GM06990 (cell line): ENCODE measurements at regions not wholly inside any gene's neighbourhood (a gene's known extent, or its start where the extent isn't known, plus 50 kb on each side); places are given as distances from the start of the nearest gene placed in this dataset.
"Not testable (repeated sequence)": the region's sequence is repeated elsewhere in the genome, so short reads cannot be mapped to it uniquely, and the experiment has no call there.

Source experiments
- DNase-seq: peaks from one replicate; pipeline ENCODE4 v3.0.0-alpha.2; 2011; ENCODE audit not compliant: insufficient read length; ENCODE audit errors: extremely low read depth
- H3K27me3 ChIP-seq: replicated peaks from 2 replicates; pipeline ENCODE4 v1.6.0; 2011; ENCODE audit warnings: low read length; ENCODE audit not compliant: control insufficient read depth, insufficient read depth
- H3K36me3 ChIP-seq: 2 replicates; pipeline ENCODE4 v1.5.1; 2011; ENCODE audit warnings: low read length; ENCODE audit not compliant: control insufficient read depth, insufficient read depth
- H3K4me3 ChIP-seq: replicated peaks from 2 replicates; pipeline ENCODE4 v1.5.1; 2011; ENCODE audit warnings: low read depth, mild to moderate bottlenecking, control low read depth, low read length
- CTCF ChIP-seq: IDR thresholded peaks from 2 replicates; pipeline ENCODE4 v1.5.1; 2011; ENCODE audit warnings: low read length, control low read depth, mild to moderate bottlenecking, inconsistent platforms; ENCODE audit not compliant: insufficient read depth, poor library complexity, severe bottlenecking

- not testable (repeated sequence) for H3K27me3 ChIP-seq, H3K36me3 ChIP-seq, DNase-seq, H3K4me3 ChIP-seq
These were observed 79.4 kb downstream of the CCDC74A start for GRCh38 chr2:131607056-131607455.

GRCh38 chr2:131614539-131614938 is 86.9 kb downstream of the CCDC74A start:
- DNase-seq, H3K36me3 ChIP-seq, H3K4me3 ChIP-seq, H3K27me3 ChIP-seq: not testable (repeated sequence)

GRCh38 chr2:131618320-131618719 is 90.6 kb downstream of the CCDC74A start:
- H3K36me3 ChIP-seq, DNase-seq, H3K27me3 ChIP-seq, H3K4me3 ChIP-seq: not testable (repeated sequence)

GRCh38 chr2:131622874-131623273 is 95.2 kb downstream of the CCDC74A start:
- not testable (repeated sequence) for DNase-seq, H3K36me3 ChIP-seq, H3K4me3 ChIP-seq, H3K27me3 ChIP-seq

- H3K36me3 ChIP-seq, DNase-seq, H3K27me3 ChIP-seq, H3K4me3 ChIP-seq: not testable (repeated sequence)
These were observed 98.3 kb downstream of the CCDC74A start for GRCh38 chr2:131626011-131626410.

GRCh38 chr2:131626565-131626964 is 98.9 kb downstream of the CCDC74A start:
- not testable (repeated sequence) for H3K36me3 ChIP-seq, DNase-seq, H3K27me3 ChIP-seq, H3K4me3 ChIP-seq

GRCh38 chr2:131627777-131628176 is 100.1 kb downstream of the CCDC74A start:
- not testable (repeated sequence) for DNase-seq

GRCh38 chr2:131631648-131632047 is 104.0 kb downstream of the CCDC74A start:
- not testable (repeated sequence) for H3K4me3 ChIP-seq, H3K36me3 ChIP-seq, H3K27me3 ChIP-seq, DNase-seq

More at GRCh38 chr2:131627777-131628176, 100.1 kb downstream of the CCDC74A start:
- H3K36me3 ChIP-seq, H3K27me3 ChIP-seq, H3K4me3 ChIP-seq: not testable (repeated sequence)

GRCh38 chr2:131633405-131633804 is 105.7 kb downstream of the CCDC74A start:
- not testable (repeated sequence) for H3K36me3 ChIP-seq, H3K4me3 ChIP-seq, H3K27me3 ChIP-seq, DNase-seq

- not testable (repeated sequence) for H3K27me3 ChIP-seq, DNase-seq
These were observed 106.4 kb downstream of the CCDC74A start for GRCh38 chr2:131633827-131634695.

More at GRCh38 chr2:131633827-131634695, 106.4 kb downstream of the CCDC74A start:
- peak; percentile 27 for TF ChIP-seq CTCF
- not testable (repeated sequence) for H3K4me3 ChIP-seq, H3K36me3 ChIP-seq
